Cardiac septum (tissue), 1 donor: ENCODE measurements at regions not wholly inside any gene's neighbourhood (a gene's known extent, or its start where the extent isn't known, plus 50 kb on each side); places are given as distances from the start of the nearest gene placed in this dataset.

Experiments used
- DNase-seq: peaks from one replicate; pipeline ENCODE4 v3.0.0-alpha.2; 2020; ENCODE audit warnings: low spot score
- intact Hi-C: fragments of 100-400 bp; cut with DNase I; formaldehyde crosslinking; loops from one replicate; pipeline ENCODE4 v1.14.0; 2022
- donor health status: DM: no; HTN: no; CAD: no.

DNA sequence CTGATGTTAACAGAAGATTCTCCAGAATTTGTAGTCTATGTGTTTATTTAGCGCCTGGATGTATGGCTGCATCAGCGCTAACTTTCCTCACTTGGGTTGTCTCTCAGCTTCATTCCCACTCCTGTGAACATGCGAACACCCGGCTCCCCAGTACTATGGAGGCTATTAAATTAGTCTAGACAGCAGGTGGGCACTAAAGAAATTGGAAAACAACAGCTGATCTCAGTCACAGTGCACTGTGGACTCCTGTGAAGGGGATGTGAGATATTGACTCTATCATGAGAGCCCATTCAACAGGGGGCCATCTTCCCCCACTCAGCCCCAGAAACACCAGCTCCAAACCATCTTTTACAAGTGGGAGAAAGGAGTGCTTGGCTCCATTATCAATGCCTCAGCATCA is 471.0 kb downstream of the KDM4C start:
- intact Hi-C loops: no loop called here
- DNase-seq: no peak

DNA sequence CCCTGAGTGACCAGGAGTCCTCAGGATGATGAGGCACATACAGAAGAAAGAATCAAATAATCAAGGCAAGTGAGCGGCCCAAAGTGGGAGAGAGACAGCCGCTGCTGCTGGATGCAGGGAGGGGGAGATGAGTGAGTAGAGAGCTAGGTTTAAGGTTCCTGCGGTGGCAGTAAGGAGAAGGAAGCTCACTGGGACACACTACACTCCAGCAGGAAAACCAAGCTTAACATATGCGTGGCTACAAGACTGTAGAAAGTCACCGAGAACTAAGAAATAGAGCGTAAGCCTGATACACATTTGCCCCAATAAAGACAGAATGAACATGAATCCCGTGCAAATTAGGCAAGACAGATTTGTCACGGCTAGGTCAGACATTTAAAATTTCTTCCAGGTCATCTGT is 470.2 kb downstream of the KDM4C start:
- intact Hi-C loops: no loop called here
- DNase-seq: no peak

DNA sequence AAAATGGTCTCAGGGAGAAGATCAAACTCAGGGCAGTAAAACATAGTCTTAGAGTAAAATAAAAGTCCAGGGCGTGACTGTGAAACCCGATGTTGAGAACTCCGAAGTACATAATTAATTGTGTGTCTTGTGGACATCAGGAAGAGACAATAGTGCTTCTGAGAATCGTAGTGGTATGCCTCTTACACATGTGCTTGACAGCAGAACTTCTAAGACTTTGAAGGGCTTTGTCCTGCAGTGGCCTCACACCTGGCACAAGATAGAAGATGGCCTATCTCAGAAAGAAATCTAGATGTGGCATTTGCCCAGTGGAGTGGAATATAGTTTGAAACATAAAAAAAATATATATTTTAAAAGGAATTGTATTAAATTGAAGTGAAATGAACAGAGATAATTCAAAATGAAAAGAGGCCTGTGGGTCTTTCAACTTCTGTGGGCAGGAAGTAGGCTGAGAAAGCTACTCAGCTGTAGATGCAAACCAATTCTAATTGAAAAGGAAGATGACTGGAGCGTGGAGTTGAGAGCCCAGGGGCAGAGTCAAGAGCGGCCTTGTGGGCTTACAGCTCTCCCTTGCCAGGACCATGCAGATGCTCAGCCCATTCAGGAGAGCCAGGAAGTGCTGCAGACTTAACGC is 468.4 kb downstream of the KDM4C start:
- no peak for DNase-seq
- intact Hi-C loops: no loop called here
